ENCODE measurements at regions not wholly inside any gene's neighbourhood (a gene's known extent, or its start where the extent isn't known, plus 50 kb on each side); places are given as distances from the start of the nearest gene placed in this dataset.
"Not testable (repeated sequence)": the region's sequence is repeated elsewhere in the genome, so short reads cannot be mapped to it uniquely, and the experiment has no call there.

DNA sequence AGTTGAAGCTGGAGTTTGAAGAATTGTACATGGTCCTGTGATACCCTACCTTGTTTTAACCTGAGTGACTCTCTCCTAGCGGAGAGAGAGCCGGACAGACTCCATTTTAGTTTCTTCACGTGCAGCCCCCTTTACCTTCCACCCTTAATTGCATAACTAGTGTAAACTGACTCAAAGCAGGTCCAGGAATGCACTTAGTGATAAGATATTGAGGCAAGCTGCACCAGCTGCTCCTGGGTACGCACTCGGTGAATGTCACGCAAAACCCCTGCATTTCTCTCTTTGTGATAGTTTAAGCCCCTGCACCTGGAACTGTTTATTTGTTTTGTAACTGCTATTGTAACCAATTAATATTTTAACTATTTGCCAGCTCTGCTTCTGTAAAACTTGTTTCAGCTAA is 1620.5 kb downstream of the SPATA31A7 start:
- H3K4me1 Mint-ChIP-seq (ENCODE audit: low read depth); H3K4me3 Mint-ChIP-seq: not testable (repeated sequence)

GRCh38 chr9:62810811-62811315 is 1621.0 kb downstream of the SPATA31A7 start:
- H3K4me3 Mint-ChIP-seq; POLR2A ChIA-PET; ATAC-seq; H3K4me1 Mint-ChIP-seq (ENCODE audit: low read depth); DNase-seq; CTCF ChIA-PET; H3K27ac Mint-ChIP-seq; H3K36me3 Mint-ChIP-seq (ENCODE audit: low read depth); H3K27me3 Mint-ChIP-seq (ENCODE audit: low read depth); H3K9me3 Mint-ChIP-seq (ENCODE audit: insufficient read depth): not testable (repeated sequence)

More for the DNA sequence above, 1620.5 kb downstream of the SPATA31A7 start:
- CTCF ChIA-PET; H3K36me3 Mint-ChIP-seq (ENCODE audit: low read depth); H3K27ac Mint-ChIP-seq; DNase-seq; H3K9me3 Mint-ChIP-seq (ENCODE audit: insufficient read depth); ATAC-seq; POLR2A ChIA-PET: not testable (repeated sequence)
- H3K27me3 Mint-ChIP-seq (ENCODE audit: low read depth): peaks cover 12% of the 10 kb centered on the region

DNA sequence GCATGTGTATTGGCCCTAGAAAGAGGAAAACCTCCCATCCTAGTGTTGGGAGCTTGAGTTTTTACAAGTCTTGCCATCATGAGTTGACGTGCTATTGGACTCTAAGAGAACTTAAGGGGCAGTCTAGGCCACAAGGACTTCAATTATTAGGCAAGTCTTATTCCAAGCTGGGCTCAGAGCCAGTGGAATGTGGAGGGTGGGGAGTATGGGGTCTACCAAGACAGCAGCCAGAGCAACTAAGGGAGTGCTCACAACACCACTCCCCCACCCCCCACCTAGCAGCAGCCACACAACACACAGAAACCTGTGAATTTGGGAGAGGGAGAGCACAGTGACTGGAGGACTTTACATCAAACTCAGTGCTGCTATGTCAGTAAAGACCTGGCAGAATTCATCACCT is 1625.6 kb downstream of the SPATA31A7 start:
- CTCF ChIA-PET; POLR2A ChIA-PET; H3K9me3 Mint-ChIP-seq (ENCODE audit: insufficient read depth); H3K4me1 Mint-ChIP-seq (ENCODE audit: low read depth); H3K4me3 Mint-ChIP-seq; H3K36me3 Mint-ChIP-seq (ENCODE audit: low read depth); DNase-seq; ATAC-seq; H3K27ac Mint-ChIP-seq: not testable (repeated sequence)
- H3K27me3 Mint-ChIP-seq (ENCODE audit: low read depth): peaks cover 14% of the 10 kb centered on the region

DNA sequence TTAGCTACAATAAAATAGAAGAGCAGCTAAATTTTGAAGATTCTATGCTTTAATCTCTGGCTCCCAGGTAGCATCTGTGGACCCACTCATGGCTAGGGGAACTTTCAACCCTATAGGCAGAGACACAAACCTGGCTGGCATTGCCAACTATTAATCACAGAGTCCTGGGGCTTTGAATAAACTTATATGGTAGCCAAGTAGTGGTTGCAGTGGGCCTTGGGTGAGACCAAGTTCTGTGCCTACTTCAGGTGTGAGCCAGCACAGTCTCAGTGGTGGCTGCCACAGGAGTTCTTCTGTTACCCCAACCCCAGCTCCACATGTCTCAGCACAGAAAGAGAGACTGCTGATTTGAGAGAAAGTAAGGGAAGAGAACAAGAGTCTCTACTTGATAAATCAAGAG is 1626.5 kb downstream of the SPATA31A7 start:
- H3K27ac Mint-ChIP-seq; H3K4me1 Mint-ChIP-seq (ENCODE audit: low read depth); CTCF ChIA-PET; DNase-seq; ATAC-seq; H3K36me3 Mint-ChIP-seq (ENCODE audit: low read depth); H3K4me3 Mint-ChIP-seq; H3K9me3 Mint-ChIP-seq (ENCODE audit: insufficient read depth); POLR2A ChIA-PET: not testable (repeated sequence)
- peaks cover 14% of the 10 kb centered on the region for H3K27me3 Mint-ChIP-seq (ENCODE audit: low read depth)

- POLR2A ChIA-PET; DNase-seq; H3K4me1 Mint-ChIP-seq (ENCODE audit: low read depth); ATAC-seq; H3K4me3 Mint-ChIP-seq; CTCF ChIA-PET; H3K36me3 Mint-ChIP-seq (ENCODE audit: low read depth); H3K9me3 Mint-ChIP-seq (ENCODE audit: insufficient read depth); H3K27ac Mint-ChIP-seq: not testable (repeated sequence)
- H3K27me3 Mint-ChIP-seq (ENCODE audit: low read depth): peaks cover 14% of the 10 kb centered on the region
Observed at GRCh38 chr9:62817214-62817613, 1627.4 kb downstream of the SPATA31A7 start.

DNA sequence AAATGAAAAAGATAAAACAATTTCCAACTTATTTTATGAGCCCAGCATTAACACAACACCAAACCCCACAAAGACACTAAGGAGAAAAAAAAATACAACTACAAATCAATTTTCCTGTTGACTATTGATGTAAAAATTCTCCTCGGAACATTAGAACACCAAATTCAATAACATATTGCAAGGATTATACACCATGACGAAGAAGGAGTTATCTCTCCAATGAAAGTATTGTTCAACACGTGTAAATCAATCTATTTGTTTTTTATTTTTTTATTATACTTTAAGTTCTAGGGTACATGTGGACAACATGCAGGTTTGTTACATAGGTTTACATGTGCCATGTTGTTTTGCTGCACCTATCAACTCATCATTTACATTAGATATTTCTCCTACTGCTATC is 1632.3 kb downstream of the SPATA31A7 start:
- ATAC-seq; H3K9me3 Mint-ChIP-seq (ENCODE audit: insufficient read depth); CTCF ChIA-PET; H3K4me1 Mint-ChIP-seq (ENCODE audit: low read depth); H3K4me3 Mint-ChIP-seq; POLR2A ChIA-PET; H3K27ac Mint-ChIP-seq; H3K36me3 Mint-ChIP-seq (ENCODE audit: low read depth); DNase-seq: not testable (repeated sequence)
- peaks cover 15% of the 10 kb centered on the region for H3K27me3 Mint-ChIP-seq (ENCODE audit: low read depth)

DNA sequence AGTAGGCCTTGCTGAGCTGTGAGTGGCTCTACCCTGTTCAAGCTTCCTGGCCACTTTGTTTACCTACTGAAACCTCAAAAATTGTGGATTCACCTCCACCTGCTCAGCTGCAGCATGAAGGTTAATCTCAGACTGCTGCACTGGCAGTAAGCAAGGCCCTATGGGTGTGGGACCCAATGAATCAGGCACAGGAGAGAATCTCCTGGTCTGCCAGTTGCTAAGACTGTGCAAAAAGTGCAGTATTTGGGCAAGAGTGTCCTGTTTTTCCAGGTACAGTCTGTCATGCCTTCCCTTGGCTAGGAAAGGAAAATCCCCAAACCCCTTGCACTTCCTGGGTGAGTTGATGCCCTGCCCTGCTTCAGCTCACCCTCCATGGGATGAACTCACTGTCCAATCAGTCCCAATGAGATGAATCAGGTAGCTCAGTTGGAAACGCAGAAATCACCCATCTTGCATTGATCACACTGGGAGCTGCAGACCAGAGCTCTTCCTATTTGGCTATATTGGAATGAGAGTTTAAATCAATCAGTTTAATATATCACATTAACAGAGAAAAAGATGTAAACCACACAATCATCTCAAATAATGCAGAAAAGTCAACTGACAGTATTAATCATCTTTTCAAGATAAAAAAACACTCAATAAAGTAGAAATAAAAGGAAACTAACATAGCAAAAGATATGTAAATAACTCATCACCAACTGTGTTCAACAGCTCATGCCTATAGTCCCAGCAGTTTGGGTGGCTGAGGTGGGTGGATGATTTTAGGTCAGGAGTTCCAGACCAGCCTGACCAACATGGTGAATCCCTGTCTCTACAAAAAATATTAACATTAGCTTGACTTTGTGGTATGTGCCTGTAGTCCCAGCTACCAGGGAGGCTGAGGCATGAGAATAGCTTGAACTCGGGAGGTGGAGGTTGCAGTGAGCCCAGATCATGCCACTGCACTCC is 1638.4 kb downstream of the SPATA31A7 start:
- H3K27ac Mint-ChIP-seq; H3K9me3 Mint-ChIP-seq (ENCODE audit: insufficient read depth); DNase-seq; POLR2A ChIA-PET; H3K4me3 Mint-ChIP-seq; H3K4me1 Mint-ChIP-seq (ENCODE audit: low read depth); CTCF ChIA-PET; H3K36me3 Mint-ChIP-seq (ENCODE audit: low read depth); ATAC-seq: not testable (repeated sequence)
- peaks cover 14% of the 10 kb centered on the region for H3K27me3 Mint-ChIP-seq (ENCODE audit: low read depth)

- H3K36me3 Mint-ChIP-seq (ENCODE audit: low read depth); H3K4me1 Mint-ChIP-seq (ENCODE audit: low read depth); H3K9me3 Mint-ChIP-seq (ENCODE audit: insufficient read depth); DNase-seq; CTCF ChIA-PET; H3K4me3 Mint-ChIP-seq; ATAC-seq; H3K27me3 Mint-ChIP-seq (ENCODE audit: low read depth); H3K27ac Mint-ChIP-seq; POLR2A ChIA-PET: not testable (repeated sequence)
Observed at GRCh38 chr9:62830829-62831459, 1641.1 kb downstream of the SPATA31A7 start.

- H3K4me3 Mint-ChIP-seq; H3K9me3 Mint-ChIP-seq (ENCODE audit: insufficient read depth); H3K27me3 Mint-ChIP-seq (ENCODE audit: low read depth); CTCF ChIA-PET; H3K36me3 Mint-ChIP-seq (ENCODE audit: low read depth); ATAC-seq; H3K4me1 Mint-ChIP-seq (ENCODE audit: low read depth); POLR2A ChIA-PET; H3K27ac Mint-ChIP-seq; DNase-seq: not testable (repeated sequence)
Observed at GRCh38 chr9:62833323-62834200, 1643.7 kb downstream of the SPATA31A7 start.

DNA sequence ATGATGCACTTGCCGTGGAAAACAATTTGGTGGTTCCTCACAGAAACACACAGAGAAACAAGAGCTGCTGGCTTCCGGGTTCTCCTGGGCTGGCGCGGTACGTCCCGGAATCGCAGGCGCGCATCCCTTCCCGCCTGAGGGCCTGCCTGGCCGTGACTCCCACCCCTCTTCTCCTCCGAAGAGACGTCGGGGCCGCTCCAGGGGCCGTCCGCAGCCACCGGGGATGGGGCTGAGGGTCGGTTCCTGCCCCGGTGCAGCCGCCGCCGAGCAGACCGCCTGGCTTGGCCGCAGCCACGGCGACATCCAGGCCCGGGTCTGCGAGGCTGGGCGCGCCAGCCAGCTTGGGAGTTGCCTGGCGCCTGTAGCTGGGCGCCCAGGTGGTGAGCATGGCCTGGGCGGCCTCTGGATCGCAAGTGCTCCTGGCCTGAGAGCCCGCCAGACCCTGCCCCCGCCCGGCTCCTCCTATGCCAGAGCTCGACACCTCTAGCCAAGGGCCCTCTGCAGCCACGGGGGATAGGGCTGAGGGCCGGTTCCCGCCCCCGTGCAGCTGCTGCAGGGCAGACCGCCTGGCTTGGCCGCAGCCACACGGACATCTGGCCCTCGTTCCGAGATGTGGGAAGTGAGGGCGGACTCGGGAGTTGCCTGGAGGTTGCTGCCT is 1647.5 kb downstream of the SPATA31A7 start:
- peak overlapping the region; percentile 55 for H3K27ac Mint-ChIP-seq
- POLR2A ChIA-PET; H3K4me1 Mint-ChIP-seq (ENCODE audit: low read depth): not testable (repeated sequence)

DNA sequence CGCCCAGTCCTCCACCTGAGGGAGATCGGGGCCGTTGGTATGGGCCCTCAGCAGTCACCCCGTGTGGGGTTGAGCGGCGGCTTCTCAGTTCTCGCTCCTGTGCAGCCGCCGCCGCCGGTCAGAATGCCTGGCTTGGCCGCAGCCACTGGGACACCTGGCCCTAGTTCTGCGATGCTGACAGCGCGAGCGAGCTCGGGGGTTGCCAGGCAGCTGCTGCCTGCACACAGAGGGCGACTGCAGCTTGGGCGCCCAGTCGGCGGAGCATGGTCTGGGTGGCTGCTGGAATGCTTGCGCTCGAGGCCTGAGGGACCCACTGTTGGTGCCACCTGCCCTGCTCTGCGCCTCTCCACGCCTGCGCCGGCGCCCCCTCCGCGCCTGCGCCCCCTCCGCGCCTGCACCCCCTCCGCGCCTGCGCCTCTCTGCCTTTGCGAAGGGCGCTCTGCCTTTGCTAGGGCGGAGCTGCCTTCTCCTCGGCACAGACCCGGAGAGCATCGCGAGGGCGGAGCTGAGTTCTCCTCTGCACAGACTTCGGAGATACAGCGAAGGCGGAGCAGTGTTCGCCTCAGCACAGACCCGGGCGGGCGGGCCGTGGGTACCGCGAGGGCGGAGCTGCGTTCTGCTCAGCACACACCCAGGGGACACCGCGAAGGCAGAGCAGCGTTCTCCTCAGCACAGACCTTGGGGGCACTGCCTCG is 1648.3 kb downstream of the SPATA31A7 start:
- ATAC-seq (peak; percentile 100), DNase-seq (peak; percentile 100)
- H3K36me3 Mint-ChIP-seq (ENCODE audit: low read depth); CTCF ChIA-PET; POLR2A ChIA-PET; H3K9me3 Mint-ChIP-seq (ENCODE audit: insufficient read depth); H3K4me1 Mint-ChIP-seq (ENCODE audit: low read depth): not testable (repeated sequence)
- Mint-ChIP-seq H3K4me3 (peak overlapping the region; percentile 80), H3K27me3 (ENCODE audit: low read depth) (peaks cover 17% of the 10 kb centered on the region), H3K27ac (peak overlapping the region; percentile 88)

More for the DNA sequence above, 1647.5 kb downstream of the SPATA31A7 start:
- peak; percentile 51 for DNase-seq
- CTCF ChIA-PET; ATAC-seq; H3K36me3 Mint-ChIP-seq (ENCODE audit: low read depth); H3K9me3 Mint-ChIP-seq (ENCODE audit: insufficient read depth): not testable (repeated sequence)
- Mint-ChIP-seq H3K4me3 (peak overlapping the region; percentile 62), H3K27me3 (ENCODE audit: low read depth) (peaks cover 10% of the 10 kb centered on the region)
